Mesendoderm (in vitro differentiated cells): ENCODE measurements at regions not wholly inside any gene's neighbourhood (a gene's known extent, or its start where the extent isn't known, plus 50 kb on each side); places are given as distances from the start of the nearest gene placed in this dataset.
"Not testable (repeated sequence)": the region's sequence is repeated elsewhere in the genome, so short reads cannot be mapped to it uniquely, and the experiment has no call there.

Experiments
- DNase-seq: peaks from one replicate; pipeline ENCODE4 v3.0.0; 2013
- H2AK5ac ChIP-seq: 2 replicates; pipeline ENCODE4 v1.6.1; 2013; ENCODE audit warnings: low read length, inconsistent platforms
- H2BK120ac ChIP-seq: 2 replicates; pipeline ENCODE4 v1.6.1; 2013; ENCODE audit warnings: low read depth, mild to moderate bottlenecking, low read length, moderate library complexity, mixed read lengths
- H2BK15ac ChIP-seq: replicated peaks from 2 replicates; pipeline ENCODE4 v1.6.1; 2013; ENCODE audit warnings: low read depth, mild to moderate bottlenecking, moderate library complexity
- H2BK5ac ChIP-seq: 2 replicates; pipeline ENCODE4 v1.6.1; 2013; ENCODE audit warnings: low read length, inconsistent platforms
- H3K18ac ChIP-seq: 2 replicates; pipeline ENCODE4 v1.6.1; 2013; ENCODE audit warnings: mild to moderate bottlenecking, low read length, mixed read lengths
- H3K23ac ChIP-seq: one replicate; pipeline ENCODE4 v1.6.1; 2013; ENCODE audit warnings: low read length
- H3K27ac ChIP-seq: 2 replicates; pipeline ENCODE4 v1.5.1; 2013; ENCODE audit warnings: low read depth, mild to moderate bottlenecking, inconsistent platforms, low read length, moderate library complexity
- H3K27me3 ChIP-seq: 2 replicates; pipeline ENCODE4 v1.6.1; 2013; ENCODE audit warnings: low read length, control low read depth, mild to moderate bottlenecking, inconsistent platforms; ENCODE audit not compliant: insufficient read depth, poor library complexity
- H3K36me3 ChIP-seq: 2 replicates; pipeline ENCODE4 v1.6.1; 2013; ENCODE audit warnings: low read length, inconsistent platforms; ENCODE audit not compliant: control insufficient read depth, insufficient read depth
- H3K4ac ChIP-seq: one replicate; pipeline ENCODE4 v1.6.1; 2013; ENCODE audit warnings: low read depth, mild to moderate bottlenecking, low read length, moderate library complexity
- H3K4me1 ChIP-seq: 2 replicates; pipeline ENCODE4 v1.6.1; 2013; ENCODE audit warnings: low read depth, low read length, inconsistent platforms; ENCODE audit not compliant: control insufficient read depth
- H3K4me2 ChIP-seq: 2 replicates; pipeline ENCODE4 v1.6.1; 2013; ENCODE audit warnings: low read length
- H3K4me3 ChIP-seq: 2 replicates; pipeline ENCODE4 v1.5.1; 2013; ENCODE audit warnings: mild to moderate bottlenecking, low read length
- H3K56ac ChIP-seq: one replicate; pipeline ENCODE4 v1.6.1; 2013; ENCODE audit warnings: low read length
- H3K79me1 ChIP-seq: 2 replicates; pipeline ENCODE4 v1.6.1; 2013; ENCODE audit warnings: low read length, inconsistent platforms
- H3K79me2 ChIP-seq: 2 replicates; pipeline ENCODE4 v1.6.1; 2013; ENCODE audit warnings: mild to moderate bottlenecking, low read length; ENCODE audit not compliant: control insufficient read depth, insufficient read depth
- H3K9ac ChIP-seq: 2 replicates; pipeline ENCODE4 v1.6.1; 2013; ENCODE audit warnings: low read length, inconsistent platforms
- H4K5ac ChIP-seq: one replicate; pipeline ENCODE4 v1.6.1; 2013; ENCODE audit warnings: low read length
- H4K8ac ChIP-seq: one replicate; pipeline ENCODE4 v1.6.1; 2013; ENCODE audit warnings: low read depth, mild to moderate bottlenecking, control low read depth, low read length, moderate library complexity
- WGBS: extraction: QIAGEN DNeasy Blood & Tissue Kit; methylation state at CpG from one replicate; pipeline ENCODE4 v1.1.7; 2013; ENCODE audit warnings: low lambda C conversion rate, missing lambda C conversion rate; ENCODE audit not compliant: insufficient coverage; ENCODE audit errors: extremely low coverage; 5-methylcytosine and 5-hydroxymethylcytosine counted together

- DNase-seq, result no peak
- H2AK5ac ChIP-seq, result no peak overlapping the region
- H3K36me3 ChIP-seq, result no peaks in the 10 kb centered on the region
- H3K4me1 ChIP-seq, result no peaks in the 10 kb centered on the region
- H3K23ac ChIP-seq, result no peak overlapping the region
- H3K4me3 ChIP-seq, result no peak overlapping the region
- no peak overlapping the region for H3K9ac ChIP-seq
- H3K79me1 ChIP-seq, result no peaks in the 10 kb centered on the region
- H3K56ac ChIP-seq, result no peak overlapping the region
- H2BK5ac ChIP-seq, result no peak overlapping the region
- no peak overlapping the region for H4K5ac ChIP-seq
- H3K27me3 ChIP-seq, result no peaks in the 10 kb centered on the region
- no peaks in the 10 kb centered on the region for H3K79me2 ChIP-seq
- no CpG with 5 or more reads among the region's 4 CpGs for WGBS
- H2BK120ac ChIP-seq, result no peak overlapping the region
- H3K18ac ChIP-seq, result no peak overlapping the region
- H4K8ac ChIP-seq, result no peak overlapping the region
- no peak overlapping the region for H3K4me2 ChIP-seq
- no peak overlapping the region for H3K27ac ChIP-seq
- H3K4ac ChIP-seq, result no peak overlapping the region
- H2BK15ac ChIP-seq, result no peak overlapping the region
These were observed 1532.7 kb downstream of the HACE1 start for GRCh38 chr6:103326760-103327757.

GRCh38 chr6:103313432-103313831, 1546.3 kb downstream of the HACE1 start:
- H3K18ac ChIP-seq, result no peak overlapping the region
- no peak overlapping the region for H4K8ac ChIP-seq
- no peak overlapping the region for H2BK120ac ChIP-seq
- H4K5ac ChIP-seq, result no peak overlapping the region
- no peak overlapping the region for H3K56ac ChIP-seq
- DNase-seq, result no peak
- H3K23ac ChIP-seq, result no peak overlapping the region
- H2BK5ac ChIP-seq, result no peak overlapping the region
- no peak overlapping the region for H2BK15ac ChIP-seq
- no peaks in the 10 kb centered on the region for H3K36me3 ChIP-seq
- H3K27ac ChIP-seq, result no peak overlapping the region
- H3K4ac ChIP-seq, result no peak overlapping the region
- no peak overlapping the region for H3K4me2 ChIP-seq
- no peak overlapping the region for H3K4me3 ChIP-seq
- no peaks in the 10 kb centered on the region for H3K79me2 ChIP-seq
- no peak overlapping the region for H3K9ac ChIP-seq
- no peak overlapping the region for H2AK5ac ChIP-seq
- H3K4me1 ChIP-seq, result no peaks in the 10 kb centered on the region
- H3K27me3 ChIP-seq, result no peaks in the 10 kb centered on the region
- H3K79me1 ChIP-seq, result no peaks in the 10 kb centered on the region

GRCh38 chr6:103294376-103294775, 1565.3 kb downstream of the HACE1 start:
- H2BK120ac ChIP-seq, H3K36me3 ChIP-seq, H3K79me1 ChIP-seq, H3K4me3 ChIP-seq, H2BK15ac ChIP-seq, DNase-seq, H3K9ac ChIP-seq, H3K23ac ChIP-seq, H2BK5ac ChIP-seq, H3K4me2 ChIP-seq, H3K4me1 ChIP-seq, H4K8ac ChIP-seq, H4K5ac ChIP-seq, H3K79me2 ChIP-seq, H2AK5ac ChIP-seq, H3K18ac ChIP-seq, H3K27me3 ChIP-seq, H3K4ac ChIP-seq, H3K56ac ChIP-seq, H3K27ac ChIP-seq: not testable (repeated sequence)
- no CpG with 5 or more reads among the region's 35 CpGs for WGBS

- Histone ChIP-seq H3K56ac (no peak overlapping the region), H2AK5ac (no peak overlapping the region), H4K5ac (no peak overlapping the region), H3K4me3 (no peak overlapping the region), H3K4me2 (no peak overlapping the region), H3K79me1 (no peaks in the 10 kb centered on the region), H2BK120ac (no peak overlapping the region), H3K79me2 (no peaks in the 10 kb centered on the region), H3K4ac (no peak overlapping the region), H3K9ac (no peak overlapping the region), H2BK5ac (no peak overlapping the region), H4K8ac (no peak overlapping the region), H3K27ac (no peak overlapping the region), H3K36me3 (no peaks in the 10 kb centered on the region), H2BK15ac (no peak overlapping the region), H3K18ac (no peak overlapping the region), H3K4me1 (no peaks in the 10 kb centered on the region), H3K27me3 (no peaks in the 10 kb centered on the region), H3K23ac (no peak overlapping the region)
- no peak for DNase-seq
- WGBS, result no CpG with 5 or more reads among the region's 2 CpGs
These were observed 1574.9 kb downstream of the HACE1 start for GRCh38 chr6:103284835-103285234.

GRCh38 chr6:103280417-103280816, 1579.3 kb downstream of the HACE1 start:
- Histone ChIP-seq H3K4me2 (no peak overlapping the region), H2BK15ac (no peak overlapping the region), H3K9ac (no peak overlapping the region), H3K56ac (no peak overlapping the region), H3K4ac (no peak overlapping the region), H4K5ac (no peak overlapping the region), H3K27ac (no peak overlapping the region), H3K27me3 (no peaks in the 10 kb centered on the region), H3K36me3 (no peaks in the 10 kb centered on the region), H2BK5ac (no peak overlapping the region), H3K18ac (no peak overlapping the region), H3K4me1 (no peaks in the 10 kb centered on the region), H3K79me1 (no peaks in the 10 kb centered on the region), H4K8ac (no peak overlapping the region), H3K79me2 (no peaks in the 10 kb centered on the region), H3K23ac (no peak overlapping the region), H3K4me3 (no peak overlapping the region), H2AK5ac (no peak overlapping the region), H2BK120ac (no peak overlapping the region)
- peak; percentile 10 for DNase-seq
- 100% methylated on average over 1 of the region's 2 CpGs for WGBS

- Histone ChIP-seq H4K5ac (no peak overlapping the region), H2BK15ac (no peak overlapping the region), H3K4me1 (no peaks in the 10 kb centered on the region), H3K9ac (no peak overlapping the region), H4K8ac (no peak overlapping the region), H3K4me2 (no peak overlapping the region), H3K56ac (no peak overlapping the region), H3K4me3 (no peak overlapping the region), H3K79me1 (no peaks in the 10 kb centered on the region), H3K4ac (no peak overlapping the region), H3K27ac (no peak overlapping the region), H2BK5ac (no peak overlapping the region), H3K23ac (no peak overlapping the region), H2AK5ac (no peak overlapping the region), H3K18ac (no peak overlapping the region), H2BK120ac (no peak overlapping the region), H3K27me3 (no peaks in the 10 kb centered on the region), H3K79me2 (no peaks in the 10 kb centered on the region), H3K36me3 (no peaks in the 10 kb centered on the region)
- no peak for DNase-seq
- WGBS, result no CpG with 5 or more reads among the region's 1 CpG
These were observed 1581.8 kb downstream of the HACE1 start for GRCh38 chr6:103277936-103278335.
